ENCODE measurements at regions not wholly inside any gene's neighbourhood (a gene's known extent, or its start where the extent isn't known, plus 50 kb on each side); places are given as distances from the start of the nearest gene placed in this dataset.
"Not testable (repeated sequence)": the region's sequence is repeated elsewhere in the genome, so short reads cannot be mapped to it uniquely, and the experiment has no call there.

DNA sequence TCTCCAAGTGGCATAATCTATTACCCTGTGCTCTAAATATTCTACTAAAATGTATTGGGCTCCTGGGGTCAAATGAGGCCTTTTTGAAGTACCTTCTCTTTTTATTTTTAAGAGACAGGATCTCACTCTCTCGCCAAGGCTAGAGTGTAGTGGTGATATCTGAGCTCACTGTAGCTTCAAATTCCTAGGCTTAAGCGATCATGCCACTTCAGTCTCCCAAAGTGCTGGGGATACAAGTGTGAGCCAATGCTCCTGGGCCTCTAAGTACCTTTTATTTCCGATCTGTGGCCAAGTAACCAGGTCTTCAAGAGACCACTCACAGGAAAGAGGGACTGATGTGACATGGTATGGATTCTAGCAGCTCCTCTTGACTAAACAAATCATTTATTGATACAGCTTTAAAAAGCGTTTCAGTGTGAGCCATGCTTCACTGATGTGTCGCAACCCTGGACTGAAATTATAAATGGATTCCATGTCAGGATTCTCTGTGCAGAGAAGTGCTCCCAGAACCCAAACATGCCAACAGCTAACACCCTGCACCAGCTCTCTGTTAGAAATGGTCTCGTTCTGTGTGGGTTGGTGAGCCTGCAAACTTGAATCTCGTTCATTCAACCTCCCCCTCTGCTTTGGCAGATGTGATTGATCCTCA is 477.8 kb downstream of the HINT1 start:
- DNase-seq (no peak), ATAC-seq (no peak)
- intact Hi-C loops (cut with DNase I, micrococcal nuclease), result no loop called here

DNA sequence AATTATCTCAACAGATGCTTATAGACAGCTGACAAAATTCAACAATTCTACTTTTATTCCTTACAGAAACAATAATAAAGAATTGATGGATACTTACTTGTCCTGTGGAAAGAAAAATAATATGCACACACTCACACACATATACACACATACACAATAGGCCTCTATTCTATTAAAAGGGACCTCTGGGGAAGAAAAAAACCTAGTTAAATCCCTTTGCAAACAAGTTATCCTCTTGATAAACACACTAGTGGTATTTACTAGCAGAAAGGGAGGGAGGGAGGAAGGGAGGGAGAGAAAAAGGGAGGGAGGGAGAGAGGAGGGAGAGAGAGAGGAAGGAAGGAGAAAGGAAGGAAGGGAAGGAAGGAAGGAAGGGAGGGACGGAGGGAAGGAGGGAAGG is 486.4 kb downstream of the HINT1 start:
- intact Hi-C loops (cut with DNase I, micrococcal nuclease), result no loop called here
- no peak for ATAC-seq
- DNase-seq, result no peak

DNA sequence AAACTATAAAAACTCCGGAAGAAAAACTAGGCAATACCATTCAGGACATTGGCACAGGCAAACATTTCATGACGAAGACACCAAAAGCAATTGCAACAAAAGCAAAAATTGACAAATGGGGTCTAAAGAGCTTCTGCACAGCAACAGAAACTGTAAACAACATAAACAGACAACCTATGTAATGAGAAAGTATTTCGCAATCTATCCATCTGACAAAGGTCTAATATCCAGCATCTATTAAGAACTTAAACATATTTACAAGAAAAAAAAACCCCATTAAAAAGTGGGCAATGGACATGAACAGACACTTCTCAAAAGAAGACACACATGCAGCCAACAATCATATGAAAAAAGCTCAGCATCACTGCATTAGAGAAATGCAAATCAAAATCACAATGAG is 498.6 kb downstream of the HINT1 start:
- DNase-seq (no peak), ATAC-seq (no peak)
- intact Hi-C loops (cut with DNase I, micrococcal nuclease), result no loop called here

DNA sequence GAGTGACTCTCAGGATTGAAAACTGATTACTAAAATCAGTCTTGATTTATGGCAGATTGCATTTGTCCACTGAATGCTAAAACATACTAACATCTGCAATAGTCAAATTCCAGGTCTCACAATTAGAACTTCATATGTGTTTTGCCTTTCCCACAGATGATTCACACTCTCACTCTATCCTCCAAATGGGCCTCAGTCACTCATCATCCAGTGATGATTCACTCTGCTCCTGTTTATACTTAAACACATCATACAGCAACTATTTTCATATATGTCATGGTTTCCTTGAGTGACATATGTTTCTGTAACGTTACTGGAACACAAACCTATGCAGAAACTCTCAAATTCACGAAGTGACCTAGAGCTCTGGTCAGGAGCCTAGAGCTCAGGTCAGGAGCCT is 512.9 kb downstream of the HINT1 start:
- intact Hi-C loops (cut with DNase I, micrococcal nuclease), result no loop called here
- ATAC-seq (no peak), DNase-seq (no peak)

DNA sequence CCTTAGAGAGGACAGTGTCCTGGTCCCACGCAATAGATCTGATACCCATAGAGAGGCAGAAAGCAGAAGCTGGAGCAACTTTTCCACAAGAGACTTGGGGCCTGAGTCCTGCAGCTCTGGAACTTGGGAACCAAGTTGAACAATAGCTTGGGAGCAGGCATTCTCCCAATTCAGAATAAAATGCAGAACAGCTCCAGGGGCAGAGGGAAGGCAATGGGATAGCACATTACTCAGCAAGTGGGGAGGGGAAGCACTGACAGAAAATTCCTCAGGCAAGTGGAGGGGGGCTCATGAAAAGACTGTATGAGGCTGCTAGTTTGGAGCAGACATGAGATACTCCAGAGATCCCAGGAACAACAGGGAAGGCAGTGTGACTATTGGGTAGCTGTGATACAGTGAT is 513.6 kb downstream of the HINT1 start:
- DNase-seq (no peak), ATAC-seq (no peak)
- intact Hi-C loops (cut with DNase I, micrococcal nuclease), result no loop called here

DNA sequence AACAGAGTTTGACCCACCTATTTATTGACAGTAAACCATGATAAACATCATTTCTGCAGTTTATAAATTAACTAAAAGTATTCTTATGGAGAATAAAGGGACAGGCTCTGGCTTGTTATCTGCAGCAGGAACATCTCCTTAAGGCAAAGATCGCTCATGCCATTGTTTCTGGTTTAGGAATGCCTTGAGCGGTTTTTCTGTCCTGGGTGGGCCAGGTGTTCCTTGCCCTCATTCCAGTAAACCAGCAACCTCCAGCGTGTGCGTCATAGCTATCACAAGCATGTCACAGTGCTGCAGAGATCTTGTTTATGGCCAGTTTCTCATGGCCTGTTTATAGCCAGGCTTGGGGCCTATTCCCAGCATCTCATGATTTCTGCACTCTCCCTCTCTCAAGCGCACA is 521.7 kb downstream of the HINT1 start:
- ATAC-seq (no peak), DNase-seq (no peak)
- intact Hi-C loops (cut with DNase I, micrococcal nuclease), result no loop called here

DNA sequence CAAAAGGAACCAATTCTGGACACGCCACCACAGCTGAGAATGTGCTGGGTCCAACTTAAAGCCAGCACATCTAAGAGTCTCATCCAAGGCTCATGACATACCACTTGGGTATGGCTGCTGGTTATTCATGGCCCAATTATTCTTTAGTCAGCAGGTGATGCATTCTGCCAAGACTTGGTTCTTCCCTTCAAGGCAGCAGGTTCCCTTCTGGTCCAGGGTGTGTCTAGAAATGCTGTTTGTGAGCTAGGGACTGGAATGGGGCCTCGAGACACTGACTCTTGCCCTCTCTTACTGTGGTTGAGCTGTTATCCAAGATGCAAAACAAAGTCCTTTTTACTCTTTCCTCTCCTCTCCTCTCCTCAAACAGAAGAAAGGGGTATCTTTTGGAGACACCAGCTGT is 522.6 kb downstream of the HINT1 start:
- intact Hi-C loops (cut with DNase I, micrococcal nuclease), result no loop called here
- ATAC-seq (no peak), DNase-seq (no peak)

DNA sequence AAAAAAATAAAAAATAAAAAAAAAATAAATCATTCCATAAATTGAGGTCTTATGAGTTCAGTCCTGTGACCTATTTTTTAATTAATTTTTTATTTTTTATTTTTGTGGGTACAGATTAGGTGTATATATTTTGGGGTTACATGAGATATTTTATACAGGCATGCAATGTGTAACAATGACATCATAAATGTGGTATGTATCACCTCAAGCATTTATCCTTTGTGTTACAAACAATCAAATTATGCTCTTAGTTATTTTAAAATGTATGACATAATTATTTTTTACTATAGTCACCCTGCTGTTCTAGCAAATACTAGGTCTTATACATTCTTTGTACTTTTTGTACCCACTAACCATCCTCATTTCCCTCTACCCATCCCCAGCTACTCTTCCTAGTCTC is 537.9 kb downstream of the HINT1 start:
- intact Hi-C loops (cut with DNase I, micrococcal nuclease), result no loop called here
- ATAC-seq (no peak), DNase-seq (no peak)

DNA sequence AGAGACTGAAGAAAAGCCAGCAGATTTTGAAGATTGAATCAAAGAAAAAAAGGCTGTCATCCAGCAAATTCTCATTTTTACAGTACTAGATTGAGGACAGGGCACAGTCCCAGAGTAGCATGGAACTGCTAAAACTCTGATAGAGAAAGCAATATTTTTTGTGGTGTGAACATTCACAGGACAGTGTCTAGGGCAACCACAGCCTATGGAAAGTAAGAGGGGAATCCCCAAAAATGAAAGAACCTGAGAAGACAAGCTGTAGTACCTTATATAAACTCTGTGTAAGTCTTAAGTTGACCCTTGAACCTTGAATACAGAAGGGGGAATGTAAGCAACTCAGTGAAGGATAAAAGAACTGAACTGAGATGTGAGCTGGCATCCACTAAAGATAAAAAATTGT is 540.3 kb downstream of the HINT1 start:
- intact Hi-C loops (cut with DNase I, micrococcal nuclease), result no loop called here
- no peak for DNase-seq
- no peak for ATAC-seq

DNA sequence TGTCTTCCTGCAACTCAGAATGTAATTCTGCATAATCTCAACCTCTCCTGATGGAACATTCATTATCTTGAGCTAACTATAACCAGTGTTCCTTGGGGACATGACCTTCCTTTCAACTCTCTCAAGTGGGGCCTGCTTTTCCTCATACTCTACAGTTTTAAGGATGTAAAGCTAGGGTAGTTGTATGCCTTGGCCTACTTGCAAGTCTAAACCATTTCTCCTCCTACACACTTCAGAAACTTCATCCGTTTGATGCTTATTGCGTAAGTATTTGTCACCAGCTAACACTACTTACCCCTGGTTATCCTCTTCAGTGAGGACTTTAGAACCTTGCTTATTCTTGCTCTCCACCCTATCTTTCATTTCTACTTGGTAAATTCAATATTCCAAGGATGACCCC is 548.9 kb downstream of the HINT1 start:
- DNase-seq, result no peak
- intact Hi-C loops (cut with DNase I, micrococcal nuclease), result no loop called here
- no peak for ATAC-seq

DNA sequence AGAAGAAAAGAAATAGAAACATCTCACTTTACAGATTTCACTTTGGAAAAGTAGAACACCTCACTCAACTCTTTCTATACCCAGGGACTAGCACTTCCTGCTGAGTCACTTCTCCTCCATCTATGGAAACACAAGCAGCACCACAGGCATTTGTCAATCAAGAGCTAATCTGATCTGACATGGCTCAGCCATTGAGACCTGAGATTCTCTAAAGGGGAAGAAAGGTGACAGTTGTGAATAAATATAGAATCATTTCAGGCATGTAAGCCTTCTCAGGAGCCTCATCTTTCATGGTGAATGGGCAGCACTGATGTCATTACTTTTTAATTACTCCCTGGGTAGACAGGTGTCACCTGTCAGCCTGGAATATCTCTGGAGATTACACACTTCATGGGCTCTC is 559.8 kb downstream of the HINT1 start:
- ATAC-seq (no peak), DNase-seq (no peak)
- intact Hi-C loops (cut with DNase I, micrococcal nuclease), result no loop called here

DNA sequence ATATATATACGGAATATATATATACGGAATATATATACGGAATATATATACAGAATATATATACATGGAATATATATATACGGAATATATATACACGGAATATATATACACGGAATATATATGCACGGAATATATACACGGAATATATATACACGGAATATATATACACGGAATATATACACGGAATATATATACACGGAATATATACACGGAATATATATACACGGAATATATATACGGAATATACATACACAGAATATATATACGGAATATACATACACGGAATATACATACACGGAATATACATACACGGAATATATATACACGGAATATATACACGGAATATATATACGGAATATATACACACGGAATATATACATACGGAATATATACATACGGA is 568.4 kb downstream of the HINT1 start:
- ATAC-seq; DNase-seq; intact Hi-C loops (cut with DNase I, micrococcal nuclease): not testable (repeated sequence)

DNA sequence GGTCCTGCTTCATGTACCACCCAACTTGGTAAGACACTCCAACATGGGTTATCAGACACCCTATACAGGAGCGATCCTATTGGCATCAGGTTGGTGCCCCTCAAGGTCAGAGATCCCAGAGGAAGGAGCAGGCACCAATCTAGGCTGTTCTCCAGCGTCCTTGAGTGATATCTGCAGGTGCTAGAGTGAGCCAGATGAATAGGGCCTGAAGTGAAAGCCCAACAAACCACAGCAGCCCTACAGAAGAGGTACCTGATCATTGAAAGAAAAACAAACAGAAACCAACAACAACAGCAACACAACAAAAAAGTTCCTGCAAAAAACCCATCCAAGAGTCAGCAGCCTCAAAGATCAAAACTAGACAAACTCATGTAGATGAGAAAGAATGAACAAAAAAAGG is 584.8 kb downstream of the HINT1 start:
- intact Hi-C loops (cut with DNase I, micrococcal nuclease), result no loop called here
- ATAC-seq (no peak), DNase-seq (no peak)

DNA sequence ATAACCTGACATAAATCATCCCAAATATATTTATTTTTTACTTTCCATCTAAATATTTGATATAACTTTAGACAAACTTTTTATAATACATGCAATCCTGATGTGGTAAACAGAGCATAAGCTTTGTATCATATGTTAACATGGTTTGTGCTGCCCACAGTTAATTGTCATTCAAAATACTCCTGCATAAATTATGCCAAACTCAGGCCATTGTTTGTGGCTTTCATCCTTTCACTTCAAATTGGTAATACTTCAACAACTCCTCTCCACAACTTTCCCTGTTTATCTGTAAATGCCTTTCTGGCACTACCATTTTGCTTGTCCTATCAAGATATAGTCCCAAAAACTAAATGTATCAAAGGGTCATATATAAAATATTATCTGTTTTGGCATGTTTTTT is 586.7 kb downstream of the HINT1 start:
- no peak for ATAC-seq
- intact Hi-C loops (cut with DNase I, micrococcal nuclease), result no loop called here

DNA sequence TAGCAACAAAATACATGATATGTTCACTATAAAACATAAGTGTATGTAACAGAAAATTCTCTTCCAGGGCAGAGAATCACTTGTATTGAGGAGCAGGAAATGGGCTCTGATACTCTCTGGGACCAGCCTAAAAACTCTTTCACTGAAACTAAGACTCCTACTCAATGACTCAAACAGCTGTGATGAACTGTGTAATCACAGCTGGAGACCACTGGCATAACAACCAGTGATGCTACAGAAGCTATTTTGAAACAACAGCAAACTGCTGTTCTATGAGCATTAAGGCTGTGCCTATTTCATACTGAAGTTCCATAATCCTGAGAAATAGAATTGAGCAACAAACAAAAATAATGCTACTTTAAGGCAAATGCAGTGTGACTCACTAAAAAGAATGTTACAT is 594.0 kb downstream of the HINT1 start:
- no peak for ATAC-seq
- intact Hi-C loops (cut with DNase I, micrococcal nuclease), result no loop called here
- no peak for DNase-seq

More for the DNA sequence above, 586.7 kb downstream of the HINT1 start:
- no peak for DNase-seq

DNA sequence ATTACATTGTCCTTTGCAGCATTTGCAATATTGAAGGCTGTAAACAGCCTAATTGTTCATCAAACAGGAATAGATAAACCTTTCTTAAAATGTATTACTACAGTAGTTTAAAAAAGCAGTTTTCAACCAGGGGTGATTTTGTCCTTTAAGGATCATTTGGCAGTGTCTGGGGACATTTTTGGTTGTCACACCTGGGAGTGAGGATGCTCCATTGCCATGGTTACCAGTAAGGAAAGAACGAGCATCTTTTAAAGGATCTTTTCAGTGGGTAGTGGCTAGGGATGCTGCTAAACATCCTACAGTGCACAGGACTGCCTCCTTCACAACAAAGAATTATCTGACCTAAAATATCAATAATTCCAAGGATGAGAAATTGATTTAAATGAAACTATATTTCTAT is 596.3 kb downstream of the HINT1 start:
- no peak for ATAC-seq
- DNase-seq, result no peak
- intact Hi-C loops (cut with DNase I, micrococcal nuclease), result no loop called here

DNA sequence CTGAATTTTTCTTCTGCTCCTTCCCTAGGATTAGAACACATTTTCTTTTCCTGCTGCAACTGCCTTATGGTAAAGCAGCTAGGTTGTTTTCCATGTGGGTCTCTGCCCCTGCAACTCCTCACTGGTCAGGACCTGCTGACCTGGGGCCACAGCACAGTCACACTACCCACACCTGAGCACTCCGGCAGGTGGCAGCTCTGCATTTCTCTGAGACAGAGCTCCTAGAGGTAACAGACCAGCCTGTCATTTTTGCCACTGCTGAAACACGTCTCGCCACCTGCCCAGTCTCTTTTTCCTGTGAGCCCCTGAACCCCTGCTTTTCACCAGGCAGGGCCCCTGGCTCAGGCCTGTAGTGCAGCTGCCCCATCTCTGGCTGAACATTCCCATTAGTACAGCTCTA is 609.6 kb downstream of the HINT1 start:
- DNase-seq (no peak), ATAC-seq (no peak)
- intact Hi-C loops (cut with DNase I, micrococcal nuclease), result no loop called here

DNA sequence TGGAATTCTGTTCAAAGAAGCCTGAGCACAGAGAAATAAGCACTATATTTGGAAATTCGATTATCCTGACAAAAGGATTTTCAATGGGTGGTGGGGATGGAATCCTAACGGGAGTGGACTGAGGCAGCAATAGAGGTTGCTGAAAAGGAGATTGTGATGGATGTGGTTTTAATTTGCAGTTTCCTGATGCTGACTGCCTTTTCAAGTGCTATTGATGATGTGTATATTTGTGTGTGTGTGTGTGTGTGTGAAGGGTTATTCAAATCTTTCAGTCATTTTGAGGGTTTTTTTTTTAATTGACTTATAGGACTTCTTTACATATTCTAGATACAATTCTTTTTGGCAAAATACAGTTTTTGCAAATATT is 614.5 kb downstream of the HINT1 start:
- intact Hi-C loops (cut with DNase I, micrococcal nuclease), result no loop called here
- DNase-seq (no peak), ATAC-seq (no peak)

DNA sequence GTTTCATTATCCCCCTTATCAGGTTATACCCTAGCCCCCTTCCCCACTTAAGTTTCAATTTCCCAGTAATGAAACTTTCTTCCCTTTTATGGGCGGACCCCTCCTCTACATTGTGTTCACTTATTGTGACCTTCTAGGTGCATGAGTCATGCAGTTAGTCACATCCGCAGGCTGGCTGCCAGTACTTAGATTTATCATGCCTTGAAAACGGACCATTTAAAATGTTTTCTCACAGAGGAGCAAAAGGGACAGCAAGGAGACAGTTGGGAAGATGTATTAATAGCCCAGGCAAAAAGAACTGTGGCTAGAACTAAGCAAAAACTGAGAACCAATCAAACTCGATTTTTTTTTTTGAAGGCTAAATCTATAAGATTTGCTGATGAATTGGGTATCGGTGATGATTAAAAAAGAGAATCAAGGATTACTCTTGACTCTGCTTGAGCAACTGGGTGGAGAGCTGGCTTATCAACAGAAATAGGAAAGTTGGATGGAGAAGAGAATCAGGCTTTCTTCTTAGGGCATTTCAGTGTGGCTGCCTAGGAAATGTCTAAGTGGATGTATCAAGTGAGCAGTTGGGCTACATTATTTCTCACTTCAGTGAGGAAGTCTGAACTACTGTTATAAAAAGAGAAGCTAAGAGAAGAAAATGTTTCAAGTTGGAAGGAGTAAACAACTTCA is 615.0 kb downstream of the HINT1 start:
- no peak for ATAC-seq
- intact Hi-C loops (cut with DNase I, micrococcal nuclease), result no loop called here
- no peak for DNase-seq

DNA sequence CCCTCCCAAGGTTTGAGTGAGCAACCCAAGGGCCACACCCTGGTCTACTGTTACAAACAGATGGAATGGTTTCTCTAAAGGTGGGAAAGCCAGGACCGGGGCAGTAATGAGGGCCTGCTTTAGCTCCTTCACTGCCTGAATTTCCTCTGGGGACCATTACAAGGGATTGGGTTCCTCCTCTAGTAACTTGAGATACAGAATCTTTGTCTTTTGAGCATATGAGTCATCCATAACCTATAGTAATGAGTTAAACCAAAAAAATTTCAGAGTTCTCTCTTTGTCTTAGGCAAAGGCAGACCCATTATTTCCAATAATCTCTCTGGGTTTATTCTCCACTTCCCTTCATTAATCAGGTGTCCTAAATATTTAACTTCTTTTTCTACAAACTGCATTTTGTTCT is 618.8 kb downstream of the HINT1 start:
- ATAC-seq (no peak), DNase-seq (no peak)
- intact Hi-C loops (cut with DNase I, micrococcal nuclease), result no loop called here

DNA sequence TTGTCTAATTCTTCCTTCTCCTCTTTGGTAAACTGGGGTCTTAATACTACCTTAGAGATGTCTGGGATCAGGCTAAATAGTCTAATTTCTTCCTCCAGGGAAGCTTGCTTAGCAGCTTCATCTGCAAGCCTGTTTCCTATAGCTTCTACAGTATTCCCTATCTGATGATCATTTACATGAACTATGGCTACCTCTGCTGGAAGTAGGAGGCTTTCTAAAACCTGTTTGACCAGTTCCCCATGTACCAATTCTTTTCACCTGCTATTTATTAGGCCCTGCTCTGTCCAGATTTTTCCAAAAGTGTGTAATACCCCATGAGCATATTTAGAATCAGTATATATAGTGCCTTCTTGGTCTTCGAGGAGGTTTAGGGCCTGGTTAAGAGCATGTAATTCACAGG is 619.8 kb downstream of the HINT1 start:
- ATAC-seq (no peak), DNase-seq (no peak)
- intact Hi-C loops (cut with DNase I, micrococcal nuclease), result no loop called here

All from left colon (tissue), 2 donors.